ENCODE measurements at regions not wholly inside any gene's neighbourhood (a gene's known extent, or its start where the extent isn't known, plus 50 kb on each side); places are given as distances from the start of the nearest gene placed in this dataset.

GRCh38 chr2:57981083-57981768, 65.4 kb upstream of the VRK2 start:
- no peak for DNase-seq

GRCh38 chr2:57987835-57988573, 58.6 kb upstream of the VRK2 start:
- no peak for DNase-seq

GRCh38 chr2:57990118-57990725, 56.4 kb upstream of the VRK2 start:
- no peak for DNase-seq
